Tibial nerve (tissue), 4 donors: ENCODE measurements at regions not wholly inside any gene's neighbourhood (a gene's known extent, or its start where the extent isn't known, plus 50 kb on each side); places are given as distances from the start of the nearest gene placed in this dataset.

Experiments
- CTCF ChIP-seq, 5 experiments: fragments of 200-600 bp in 3 of 5; fragments of 450-650 bp in 2 of 5; sonication (generic) in 3 of 5; IDR thresholded peaks; one replicate each; pipeline ENCODE4 v1.5.1; 2016 to 2019; ENCODE audit warnings: antibody characterized with exemption in 5 of 5, mild to moderate bottlenecking in 3 of 5, moderate library complexity in 2 of 5
- EP300 ChIP-seq, 2 donors: sonication (generic); formaldehyde crosslinking; IDR thresholded peaks; one replicate each; pipeline ENCODE4 v1.6.1; 2017; ENCODE audit warnings: antibody characterized with exemption in 2 of 2, mild to moderate bottlenecking in 1 of 2
- POLR2A ChIP-seq, 2 donors: fragments of 450-650 bp; IDR thresholded peaks; one replicate each; pipeline ENCODE4 v1.6.1; 2017; ENCODE audit warnings: antibody characterized with exemption in 2 of 2, mild to moderate bottlenecking in 2 of 2, moderate library complexity in 2 of 2

- TF ChIP-seq POLR2A (IDR thresholded peaks at IDR 0.05) = no peak
- no peak for TF ChIP-seq CTCF (IDR thresholded peaks at IDR 0.05)
- no peak for TF ChIP-seq EP300 (IDR thresholded peaks at IDR 0.05)
Observed at GRCh38 chr16:60295451-60295850, 1561.3 kb upstream of the GOT2 start.
